NCI-H128 (cell line): ENCODE measurements at regions not wholly inside any gene's neighbourhood (a gene's known extent, or its start where the extent isn't known, plus 50 kb on each side); places are given as distances from the start of the nearest gene placed in this dataset.
"Not testable (repeated sequence)": the region's sequence is repeated elsewhere in the genome, so short reads cannot be mapped to it uniquely, and the experiment has no call there.

Source experiments
- DNase-seq: peaks from one replicate; lab custom pipeline; 2025; ENCODE audit not compliant: unreplicated experiment; lab: John Stamatoyannopoulos, UW

DNA sequence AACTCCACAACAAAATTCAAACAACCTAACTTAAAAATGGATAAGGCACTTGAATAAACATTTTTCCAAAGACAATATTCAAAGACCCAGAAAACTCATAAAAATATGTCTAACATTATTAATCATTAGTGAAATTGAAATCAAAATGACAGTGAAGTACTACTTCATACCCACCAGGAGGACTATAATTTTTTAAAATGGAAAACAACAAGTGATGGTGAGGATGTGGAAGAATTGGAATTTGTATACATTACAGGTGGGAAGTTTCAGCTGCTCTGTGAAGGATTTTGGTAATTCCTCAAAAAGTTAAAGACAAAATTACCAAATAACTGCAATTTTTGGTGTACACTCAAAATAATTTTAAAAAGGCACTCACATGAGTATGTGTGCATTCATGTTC lies 920.0 kb downstream of the TDRD15 start:
- DNase-seq: no peak

GRCh38 chr2:22055784-22056620 lies 932.2 kb downstream of the TDRD15 start:
- no peak for DNase-seq

- no peak for DNase-seq
Measured at GRCh38 chr2:22056621-22057132, 932.9 kb downstream of the TDRD15 start.

GRCh38 chr2:22062679-22063078 lies 938.9 kb downstream of the TDRD15 start:
- DNase-seq: no peak

DNA sequence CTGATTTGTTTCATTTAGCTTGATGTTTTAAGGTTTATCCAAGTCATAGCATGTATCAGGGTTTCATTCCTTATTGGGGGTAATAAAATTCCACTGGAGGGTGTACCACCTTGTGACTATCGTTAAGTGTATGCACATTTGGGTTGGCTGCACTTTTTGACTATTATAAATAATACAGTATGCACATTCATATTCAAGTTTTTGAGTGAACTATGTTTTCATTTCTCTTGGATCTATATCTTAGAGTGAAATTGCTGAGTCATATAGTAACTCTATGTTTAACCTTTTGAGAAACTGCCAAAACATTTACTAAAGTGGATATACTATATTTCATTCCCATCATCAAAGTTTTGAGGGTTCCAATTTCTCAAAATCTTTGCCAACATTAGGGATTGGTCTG lies 952.7 kb downstream of the TDRD15 start:
- DNase-seq: no peak

- no peak for DNase-seq
Measured at GRCh38 chr2:22078701-22079100, 954.9 kb downstream of the TDRD15 start.

GRCh38 chr2:22079583-22079982 lies 955.8 kb downstream of the TDRD15 start:
- no peak for DNase-seq

GRCh38 chr2:22086726-22087125 lies 963.0 kb downstream of the TDRD15 start:
- no peak for DNase-seq

- DNase-seq: not testable (repeated sequence)
Measured at GRCh38 chr2:22103617-22104016, 979.8 kb downstream of the TDRD15 start.

DNA sequence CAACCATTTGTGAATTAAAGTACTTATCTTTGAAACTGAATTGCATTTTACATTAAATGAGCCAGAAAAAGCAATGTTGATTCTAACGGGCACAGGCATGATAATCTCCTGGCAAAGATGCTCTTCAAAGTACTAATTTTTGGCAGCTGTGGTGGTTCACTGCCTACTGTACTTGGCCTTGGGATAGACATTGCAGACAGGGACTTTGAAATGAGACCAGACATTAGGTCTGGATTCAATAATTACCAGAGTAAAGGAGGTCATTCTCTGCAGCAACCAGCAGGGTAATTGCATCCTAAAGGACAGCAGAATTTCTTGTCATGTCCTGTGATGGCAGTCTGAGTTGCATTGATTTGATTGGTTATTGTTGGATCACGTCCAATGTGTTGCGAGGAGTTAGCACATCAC lies 986.5 kb downstream of the TDRD15 start:
- DNase-seq: no peak

- no peak for DNase-seq
Measured at GRCh38 chr2:22124003-22124402, 1000.2 kb downstream of the TDRD15 start.

DNA sequence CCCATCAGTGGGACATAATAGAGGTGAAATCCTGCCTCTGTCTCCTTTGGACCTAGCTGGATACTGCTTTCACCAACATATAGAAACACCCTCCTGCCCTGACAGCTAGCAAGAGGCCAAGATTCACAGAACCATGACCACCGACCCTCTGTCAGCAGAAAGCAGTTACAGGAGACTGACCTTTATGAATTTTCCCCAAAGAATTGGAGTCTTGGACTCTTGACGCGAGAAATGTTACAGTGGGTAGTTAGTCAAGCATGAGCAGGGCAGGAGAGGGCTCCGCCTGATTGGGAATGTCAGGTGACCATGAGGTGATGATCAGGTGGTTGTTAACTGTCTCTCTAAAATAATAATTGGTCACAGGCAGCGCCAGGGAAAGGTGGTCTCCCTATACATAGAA lies 1002.3 kb downstream of the TDRD15 start:
- no peak for DNase-seq

DNA sequence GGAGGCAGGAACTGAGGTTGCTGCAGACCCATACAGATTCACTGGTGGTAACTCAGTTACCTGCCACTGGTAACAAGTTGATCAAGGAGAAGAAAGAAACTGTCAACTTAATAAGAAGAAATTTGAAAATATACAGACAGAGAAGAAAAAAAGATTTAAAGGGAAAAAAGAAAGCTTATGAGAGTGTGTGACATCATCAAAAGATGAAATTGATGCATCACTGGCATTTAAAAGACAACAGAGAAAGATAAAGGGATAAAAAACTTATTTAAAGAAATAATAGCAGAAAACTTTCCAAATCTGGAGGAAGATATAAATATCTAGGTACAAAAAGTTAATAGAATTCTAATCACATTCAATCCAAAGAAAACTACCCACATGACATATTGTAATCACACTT lies 1003.2 kb downstream of the TDRD15 start:
- DNase-seq: no peak

GRCh38 chr2:22134421-22134820 lies 1010.7 kb downstream of the TDRD15 start:
- DNase-seq: no peak

- no peak for DNase-seq
Measured at GRCh38 chr2:22136446-22136845, 1012.7 kb downstream of the TDRD15 start.

GRCh38 chr2:22143840-22144239 lies 1020.1 kb downstream of the TDRD15 start:
- DNase-seq: no peak

GRCh38 chr2:22153931-22154613 lies 1030.3 kb downstream of the TDRD15 start:
- no peak for DNase-seq

GRCh38 chr2:22156661-22157060 lies 1032.9 kb downstream of the TDRD15 start:
- not testable (repeated sequence) for DNase-seq

GRCh38 chr2:22167256-22167655 lies 1043.5 kb downstream of the TDRD15 start:
- no peak for DNase-seq

GRCh38 chr2:22175003-22175402 lies 1051.2 kb downstream of the TDRD15 start:
- no peak for DNase-seq

- no peak for DNase-seq
Measured at GRCh38 chr2:22185251-22185650, 1061.5 kb downstream of the TDRD15 start.

- DNase-seq: not testable (repeated sequence)
Measured at GRCh38 chr2:22186261-22186828, 1062.6 kb downstream of the TDRD15 start.
